ENCODE measurements at regions not wholly inside any gene's neighbourhood (a gene's known extent, or its start where the extent isn't known, plus 50 kb on each side); places are given as distances from the start of the nearest gene placed in this dataset.

DNA sequence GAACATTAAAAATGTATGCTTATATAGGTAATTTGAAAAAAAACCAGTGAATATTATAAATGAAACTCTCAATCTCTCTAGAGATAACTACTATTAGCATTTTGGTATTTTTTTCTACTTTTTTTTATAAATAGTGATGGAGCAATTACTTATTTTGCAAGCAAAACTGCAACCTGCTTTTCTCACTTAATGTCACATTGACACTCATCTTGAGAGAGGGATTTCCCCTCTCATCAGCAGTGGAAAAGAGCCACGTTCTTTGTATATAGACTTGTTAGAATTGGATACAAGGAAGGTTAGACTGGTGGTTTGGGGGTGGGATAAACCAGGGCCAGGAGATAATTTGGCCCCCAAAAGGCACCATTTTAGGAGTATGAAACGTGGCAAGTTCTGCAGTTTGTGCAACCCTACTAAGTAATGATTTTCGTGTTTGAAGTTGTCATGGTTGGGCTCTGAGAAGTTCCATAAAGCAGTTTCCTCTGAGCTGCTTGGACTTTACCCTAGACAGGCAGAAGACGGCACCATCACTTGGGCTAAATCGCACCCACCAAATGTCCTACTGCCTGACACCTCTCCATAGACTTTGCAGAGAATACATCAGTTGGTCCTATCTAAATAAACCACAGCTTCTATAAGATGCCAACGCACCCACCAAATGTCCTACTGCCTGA is 194.0 kb downstream of the ACTR3 start:
- no peak for ATAC-seq
- intact Hi-C loops (cut with DNase I): no loop called here

DNA sequence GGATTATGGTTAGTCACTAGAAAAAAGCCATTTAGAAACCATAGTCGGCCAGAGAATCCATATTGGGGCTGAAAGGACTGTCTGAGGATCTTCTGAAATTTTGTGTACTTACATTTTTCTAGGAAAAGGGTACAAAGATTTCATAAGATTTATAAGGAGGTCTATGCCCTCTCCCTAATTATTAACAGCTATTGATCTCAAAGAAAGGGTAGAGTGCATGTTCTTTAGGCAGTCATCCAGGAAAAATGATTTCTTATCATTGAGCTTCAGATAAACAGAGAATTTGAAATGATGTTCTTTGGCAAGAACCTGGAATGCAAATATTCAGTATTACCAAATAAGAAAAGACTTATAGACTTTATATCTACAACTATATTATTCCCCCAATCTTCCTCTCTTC is 195.3 kb downstream of the ACTR3 start:
- Histone ChIP-seq H3K27me3 (no peaks in the 10 kb centered on the region), H3K4me1 (no peaks in the 10 kb centered on the region), H3K4me3 (no peak overlapping the region), H3K27ac (no peak overlapping the region), H3K9me3 (no peaks in the 10 kb centered on the region), H3K36me3 (no peaks in the 10 kb centered on the region)
- TF ChIP-seq, protein P1, sequence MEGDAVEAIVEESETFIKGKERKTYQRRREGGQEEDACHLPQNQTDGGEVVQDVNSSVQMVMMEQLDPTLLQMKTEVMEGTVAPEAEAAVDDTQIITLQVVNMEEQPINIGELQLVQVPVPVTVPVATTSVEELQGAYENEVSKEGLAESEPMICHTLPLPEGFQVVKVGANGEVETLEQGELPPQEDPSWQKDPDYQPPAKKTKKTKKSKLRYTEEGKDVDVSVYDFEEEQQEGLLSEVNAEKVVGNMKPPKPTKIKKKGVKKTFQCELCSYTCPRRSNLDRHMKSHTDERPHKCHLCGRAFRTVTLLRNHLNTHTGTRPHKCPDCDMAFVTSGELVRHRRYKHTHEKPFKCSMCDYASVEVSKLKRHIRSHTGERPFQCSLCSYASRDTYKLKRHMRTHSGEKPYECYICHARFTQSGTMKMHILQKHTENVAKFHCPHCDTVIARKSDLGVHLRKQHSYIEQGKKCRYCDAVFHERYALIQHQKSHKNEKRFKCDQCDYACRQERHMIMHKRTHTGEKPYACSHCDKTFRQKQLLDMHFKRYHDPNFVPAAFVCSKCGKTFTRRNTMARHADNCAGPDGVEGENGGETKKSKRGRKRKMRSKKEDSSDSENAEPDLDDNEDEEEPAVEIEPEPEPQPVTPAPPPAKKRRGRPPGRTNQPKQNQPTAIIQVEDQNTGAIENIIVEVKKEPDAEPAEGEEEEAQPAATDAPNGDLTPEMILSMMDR (IDR thresholded peaks at IDR 0.05): no peak
- ATAC-seq (no peak), DNase-seq (no peak)
- intact Hi-C loops (cut with DNase I): no loop called here

More for the DNA sequence above, 194.0 kb downstream of the ACTR3 start:
- TF ChIP-seq, protein P1 (IDR thresholded peaks at IDR 0.05): no peak
- H3K9me3 ChIP-seq: no peaks in the 10 kb centered on the region
- DNase-seq: no peak
- no peaks in the 10 kb centered on the region for H3K27me3 ChIP-seq
- no peaks in the 10 kb centered on the region for H3K4me1 ChIP-seq
- H3K36me3 ChIP-seq: no peaks in the 10 kb centered on the region
- no peak overlapping the region for H3K4me3 ChIP-seq
- no peak overlapping the region for H3K27ac ChIP-seq

DNA sequence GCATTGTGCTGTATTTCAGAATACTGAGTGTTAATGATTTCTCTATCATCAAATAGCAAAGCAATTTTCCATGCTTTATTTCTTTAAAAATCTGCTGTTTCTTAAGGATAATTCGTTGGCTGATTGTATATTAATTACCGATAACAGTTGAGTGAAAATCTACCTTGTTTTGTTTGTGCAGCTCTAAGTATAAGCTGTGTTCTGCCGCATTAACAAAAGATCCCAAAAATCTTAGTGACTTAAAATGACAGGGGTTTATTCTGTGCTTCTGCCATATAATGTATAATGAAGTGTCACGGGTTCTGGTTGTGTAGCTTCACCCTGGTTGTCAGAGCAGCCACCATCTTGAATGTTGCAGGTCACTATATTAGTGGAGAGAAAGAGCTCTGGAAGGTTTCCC is 196.1 kb downstream of the ACTR3 start:
- Histone ChIP-seq H3K36me3 (no peaks in the 10 kb centered on the region), H3K4me3 (no peak overlapping the region), H3K27ac (no peak overlapping the region), H3K4me1 (no peaks in the 10 kb centered on the region), H3K9me3 (no peaks in the 10 kb centered on the region), H3K27me3 (no peaks in the 10 kb centered on the region)
- no peak for DNase-seq
- ATAC-seq: no peak
- intact Hi-C loops (cut with DNase I): no loop called here
- TF ChIP-seq, protein P1 (IDR thresholded peaks at IDR 0.05): no peak

DNA sequence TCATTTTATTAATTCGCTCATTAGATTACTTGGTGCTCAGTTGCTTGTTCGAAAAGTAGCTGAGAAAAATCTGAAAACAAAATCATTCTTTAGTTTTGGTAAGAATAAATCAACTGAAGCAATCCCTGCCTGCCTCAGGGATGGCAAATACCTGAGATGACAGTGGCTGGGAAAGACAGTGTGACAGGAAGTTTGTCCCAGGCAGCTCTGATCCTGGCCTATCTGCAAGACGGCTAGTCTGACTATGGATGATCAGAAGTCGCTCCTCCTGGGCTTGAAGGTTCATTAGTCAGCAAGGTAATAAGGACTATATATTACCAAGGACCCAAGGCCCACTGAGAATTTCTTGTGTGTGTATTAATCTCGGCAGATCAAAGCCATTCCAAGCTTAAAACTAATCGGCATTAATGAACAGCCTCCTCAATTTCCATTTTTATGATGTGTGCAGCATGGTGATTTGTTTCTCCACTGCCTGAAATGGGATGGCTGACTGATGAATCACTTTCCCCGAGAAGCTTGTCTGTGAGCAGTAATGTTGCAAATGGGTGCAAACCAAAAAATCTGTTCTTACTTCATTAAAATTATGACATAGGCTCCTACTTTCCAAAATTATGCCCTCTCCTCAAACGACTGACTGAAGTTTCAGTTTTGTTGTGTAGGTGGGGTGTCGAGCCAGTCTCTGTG is 199.9 kb downstream of the ACTR3 start:
- H3K4me3 ChIP-seq: no peak overlapping the region
- no peaks in the 10 kb centered on the region for H3K27me3 ChIP-seq
- no peaks in the 10 kb centered on the region for H3K9me3 ChIP-seq
- DNase-seq: no peak
- intact Hi-C loops (cut with DNase I): no loop called here
- TF ChIP-seq, protein P1 (IDR thresholded peaks at IDR 0.05): no peak
- H3K27ac ChIP-seq: no peak overlapping the region
- no peaks in the 10 kb centered on the region for H3K4me1 ChIP-seq
- no peak for ATAC-seq
- no peaks in the 10 kb centered on the region for H3K36me3 ChIP-seq

DNA sequence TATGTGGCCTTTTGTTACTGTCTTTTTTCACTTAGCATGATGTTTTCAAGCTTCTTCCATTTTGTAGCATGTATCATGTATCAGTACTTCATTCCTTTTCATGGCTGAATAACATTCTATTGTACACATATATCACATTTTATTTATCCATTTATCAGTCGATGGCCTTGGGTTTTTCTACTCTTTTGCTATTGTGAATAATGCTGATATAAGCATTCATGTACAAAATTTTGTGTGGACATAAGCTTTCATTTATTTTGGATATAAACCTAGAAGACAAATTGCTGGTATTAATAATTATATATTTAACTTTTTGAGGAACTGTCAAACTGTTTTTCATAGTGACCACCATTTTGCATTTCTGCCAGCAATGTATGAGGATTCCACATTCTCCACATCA is 201.1 kb downstream of the ACTR3 start:
- DNase-seq (no peak), ATAC-seq (no peak)
- H3K4me3 ChIP-seq: no peak overlapping the region
- no peaks in the 10 kb centered on the region for H3K27me3 ChIP-seq
- no peaks in the 10 kb centered on the region for H3K4me1 ChIP-seq
- no peaks in the 10 kb centered on the region for H3K36me3 ChIP-seq
- H3K9me3 ChIP-seq: peaks cover 8% of the 10 kb centered on the region
- no peak overlapping the region for H3K27ac ChIP-seq
- intact Hi-C loops (cut with DNase I): no loop called here
- TF ChIP-seq, protein P1 (IDR thresholded peaks at IDR 0.05): no peak
